Hepatocyte (in vitro differentiated cells): ENCODE measurements at regions not wholly inside any gene's neighbourhood (a gene's known extent, or its start where the extent isn't known, plus 50 kb on each side); places are given as distances from the start of the nearest gene placed in this dataset.

Experiments
- EZH2 ChIP-seq: fragments of 200-600 bp; sonication (generic); IDR thresholded peaks from 2 replicates; pipeline ENCODE4 v1.6.1; 2016; ENCODE audit warnings: antibody characterized with exemption, mild to moderate bottlenecking, borderline replicate concordance
- EZH2phosphoT487 ChIP-seq: fragments of 200-600 bp; sonication (generic); IDR thresholded peaks from one replicate; pipeline ENCODE4 v1.6.1; 2018; ENCODE audit warnings: antibody characterized with exemption, mild to moderate bottlenecking, low read depth, moderate library complexity; ENCODE audit not compliant: unreplicated experiment, severe bottlenecking
- TF ChIP-seq, protein P1 (sequence below): fragments of 200-600 bp; sonication (generic); IDR thresholded peaks from 2 replicates; pipeline ENCODE4 v1.5.1; 2016; ENCODE audit warnings: antibody characterized with exemption, mild to moderate bottlenecking; ENCODE audit not compliant: poor library complexity

DNA sequence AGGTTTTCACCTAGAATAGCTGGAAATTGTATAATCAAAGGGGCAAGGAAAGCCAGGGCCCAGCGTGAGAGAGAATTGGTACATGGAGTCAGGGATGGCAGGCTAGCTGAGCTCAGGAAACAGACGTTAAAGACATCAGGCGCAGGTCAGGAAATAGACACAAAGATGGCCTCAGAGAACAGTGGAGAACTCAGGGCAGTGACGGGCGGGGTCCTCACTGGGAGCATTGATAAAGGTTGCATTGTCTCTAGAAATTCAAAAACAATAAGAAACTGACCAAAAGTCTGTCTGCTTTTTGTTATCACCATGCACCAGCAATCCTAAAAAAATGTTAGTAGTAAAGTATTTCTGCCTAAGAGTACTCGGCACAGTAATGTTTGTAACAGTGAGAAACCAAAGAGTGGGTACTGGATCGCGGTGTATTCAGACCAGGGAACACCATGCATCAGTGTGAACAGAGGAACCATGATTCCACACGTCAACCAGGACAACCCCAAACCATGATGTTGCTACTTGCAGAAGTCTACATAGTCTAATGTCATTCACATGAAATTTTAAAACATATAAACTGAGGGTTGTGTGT is 81.9 kb upstream of the AUTS2 start:
- TF ChIP-seq EZH2, result no peak
- TF ChIP-seq, protein P1, sequence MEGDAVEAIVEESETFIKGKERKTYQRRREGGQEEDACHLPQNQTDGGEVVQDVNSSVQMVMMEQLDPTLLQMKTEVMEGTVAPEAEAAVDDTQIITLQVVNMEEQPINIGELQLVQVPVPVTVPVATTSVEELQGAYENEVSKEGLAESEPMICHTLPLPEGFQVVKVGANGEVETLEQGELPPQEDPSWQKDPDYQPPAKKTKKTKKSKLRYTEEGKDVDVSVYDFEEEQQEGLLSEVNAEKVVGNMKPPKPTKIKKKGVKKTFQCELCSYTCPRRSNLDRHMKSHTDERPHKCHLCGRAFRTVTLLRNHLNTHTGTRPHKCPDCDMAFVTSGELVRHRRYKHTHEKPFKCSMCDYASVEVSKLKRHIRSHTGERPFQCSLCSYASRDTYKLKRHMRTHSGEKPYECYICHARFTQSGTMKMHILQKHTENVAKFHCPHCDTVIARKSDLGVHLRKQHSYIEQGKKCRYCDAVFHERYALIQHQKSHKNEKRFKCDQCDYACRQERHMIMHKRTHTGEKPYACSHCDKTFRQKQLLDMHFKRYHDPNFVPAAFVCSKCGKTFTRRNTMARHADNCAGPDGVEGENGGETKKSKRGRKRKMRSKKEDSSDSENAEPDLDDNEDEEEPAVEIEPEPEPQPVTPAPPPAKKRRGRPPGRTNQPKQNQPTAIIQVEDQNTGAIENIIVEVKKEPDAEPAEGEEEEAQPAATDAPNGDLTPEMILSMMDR, result no peak
- no peak for TF ChIP-seq EZH2phosphoT487
